ENCODE measurements at regions not wholly inside any gene's neighbourhood (a gene's known extent, or its start where the extent isn't known, plus 50 kb on each side); places are given as distances from the start of the nearest gene placed in this dataset.

- no peak overlapping the region for H3K4me3 ChIP-seq (replicated peaks in 1 of 3; ENCODE audit: insufficient read depth in 1 of 3, low read depth in 2 of 3, low read length in 3 of 3)
- H4K20me1 ChIP-seq (ENCODE audit: insufficient read depth, low read length): no peaks in the 10 kb centered on the region
- BruUV-seq (replicated peaks): no TSS peak
- in situ Hi-C loops (cut with HindIII; ENCODE audit: extremely low pct_ligation_motif_present, low pct_unique_long_range_greater_than_20kb) (no loop called here), intact Hi-C loops (cut with micrococcal nuclease; ENCODE audit: unreplicated experiment) (no loop called here)
- H3K27me3 ChIP-seq (ENCODE audit: control insufficient read depth in 1 of 2, insufficient read depth in 2 of 2, low read length in 2 of 2): no peaks in the 10 kb centered on the region
- no peak overlapping the region for H3K4me2 ChIP-seq (ENCODE audit: low read depth, low read length)
- H3K27ac ChIP-seq (ENCODE audit: extremely low read length, insufficient read depth, low read length): no peak overlapping the region
- DNase-seq (ENCODE audit: low spot score): no peak
- no peak overlapping the region for H3K9ac ChIP-seq (ENCODE audit: insufficient read depth, low read depth, low read length)
- H3K79me2 ChIP-seq (ENCODE audit: insufficient read depth, low read length): no peaks in the 10 kb centered on the region
- no peaks in the 10 kb centered on the region for H3K4me1 ChIP-seq (ENCODE audit: insufficient read depth, low read length)
- no peaks in the 10 kb centered on the region for H3K9me3 ChIP-seq (ENCODE audit: low read length)
- no peak for TF ChIP-seq SIX4 (CRISPR knock-in tag; IDR thresholded peaks at IDR 0.05)
- no peak for TF ChIP-seq ZBTB7A (CRISPR knock-in tag; IDR thresholded peaks at IDR 0.05)
- POLR2A ChIA-PET: no interaction called here
- CTCF ChIA-PET (ENCODE audit: low intra/inter-chr PET ratio, low total read pairs): no interaction called here
- no peak overlapping the region for H2AFZ ChIP-seq (ENCODE audit: low read length)
- no peak for ATAC-seq
- FAIRE-seq: no peak
- WGBS (ENCODE audit: low lambda C conversion rate): 39% methylated on average over 5 of the region's 5 CpGs
- H3K36me3 ChIP-seq (replicated peaks in 1 of 2; ENCODE audit: control insufficient read depth in 1 of 2, insufficient read depth in 2 of 2, low read length in 2 of 2): no peaks in the 10 kb centered on the region
These were observed 216.1 kb downstream of the NUAK1 start for GRCh38 chr12:105922670-105923102.

- DNase-seq (ENCODE audit: low spot score) (no peak), ATAC-seq (no peak), FAIRE-seq (no peak)
- Histone ChIP-seq H3K4me1 (ENCODE audit: insufficient read depth, low read length) (no peaks in the 10 kb centered on the region), H3K27ac (ENCODE audit: extremely low read length, insufficient read depth, low read length) (no peak overlapping the region), H3K4me2 (ENCODE audit: low read depth, low read length) (no peak overlapping the region), H3K4me3 (replicated peaks in 1 of 3; ENCODE audit: insufficient read depth in 1 of 3, low read depth in 2 of 3, low read length in 3 of 3) (no peak overlapping the region), H3K36me3 (replicated peaks in 1 of 2; ENCODE audit: control insufficient read depth in 1 of 2, insufficient read depth in 2 of 2, low read length in 2 of 2) (no peaks in the 10 kb centered on the region), H3K9me3 (ENCODE audit: low read length) (no peaks in the 10 kb centered on the region), H4K20me1 (ENCODE audit: insufficient read depth, low read length) (no peaks in the 10 kb centered on the region), H2AFZ (ENCODE audit: low read length) (no peak overlapping the region), H3K27me3 (ENCODE audit: control insufficient read depth in 1 of 2, insufficient read depth in 2 of 2, low read length in 2 of 2) (no peaks in the 10 kb centered on the region), H3K9ac (ENCODE audit: insufficient read depth, low read depth, low read length) (no peak overlapping the region), H3K79me2 (ENCODE audit: insufficient read depth, low read length) (no peaks in the 10 kb centered on the region)
- ChIA-PET POLR2A (no interaction called here), CTCF (ENCODE audit: low intra/inter-chr PET ratio, low total read pairs) (no interaction called here)
- intact Hi-C loops (cut with micrococcal nuclease; ENCODE audit: unreplicated experiment): no loop called here
- in situ Hi-C loops (cut with HindIII; ENCODE audit: extremely low pct_ligation_motif_present, low pct_unique_long_range_greater_than_20kb): no loop called here
- BruUV-seq (replicated peaks): no TSS peak
- 3% methylated on average over 7 of the region's 7 CpGs for WGBS (ENCODE audit: low lambda C conversion rate)
- TF ChIP-seq TRAFD1 (CRISPR knock-in tag; IDR thresholded peaks at IDR 0.05; ENCODE audit: borderline replicate concordance): no peak
- no peak for TF ChIP-seq TBP (CRISPR knock-in tag; IDR thresholded peaks at IDR 0.05)
- TF ChIP-seq PATZ1 (CRISPR knock-in tag; IDR thresholded peaks at IDR 0.05): no peak
- TF ChIP-seq ZNF788 (CRISPR knock-in tag; IDR thresholded peaks at IDR 0.05; ENCODE audit: borderline replicate concordance): no peak
- no peak for TF ChIP-seq ADNP (CRISPR knock-in tag; IDR thresholded peaks at IDR 0.05)
- TF ChIP-seq ZNF430 (CRISPR knock-in tag; IDR thresholded peaks at IDR 0.05): no peak
- no peak for TF ChIP-seq GFI1 (CRISPR knock-in tag; IDR thresholded peaks at IDR 0.05; ENCODE audit: borderline replicate concordance)
- no peak for TF ChIP-seq ZNF17 (CRISPR knock-in tag; IDR thresholded peaks at IDR 0.05)
- TF ChIP-seq SUZ12 (IDR thresholded peaks at IDR 0.05; ENCODE audit: low read depth, low read length): no peak
These were observed 214.1 kb downstream of the NUAK1 start for GRCh38 chr12:105924526-105925208.
